Fibroblast of lung (primary cell): ENCODE measurements at regions not wholly inside any gene's neighbourhood (a gene's known extent, or its start where the extent isn't known, plus 50 kb on each side); places are given as distances from the start of the nearest gene placed in this dataset.

Experiments used
- EZH2 ChIP-seq: IDR thresholded peaks from 2 replicates; pipeline ENCODE4 v1.5.1; 2012; ENCODE audit warnings: low read length, control low read depth, mild to moderate bottlenecking; ENCODE audit errors: missing control alignments
- TF ChIP-seq, protein P1 (sequence below), 2 donors: IDR thresholded peaks in 1 of 2; conservative IDR thresholded peaks in 1 of 2; 1 replicate in 1 of 2; 2 replicates in 1 of 2; pipeline ENCODE4 v1.5.1; 2011 to 2012; ENCODE audit warnings: low read length in 2 of 2, control low read depth in 1 of 2, inconsistent platforms in 1 of 2, low read depth in 1 of 2, mild to moderate bottlenecking in 1 of 2

DNA sequence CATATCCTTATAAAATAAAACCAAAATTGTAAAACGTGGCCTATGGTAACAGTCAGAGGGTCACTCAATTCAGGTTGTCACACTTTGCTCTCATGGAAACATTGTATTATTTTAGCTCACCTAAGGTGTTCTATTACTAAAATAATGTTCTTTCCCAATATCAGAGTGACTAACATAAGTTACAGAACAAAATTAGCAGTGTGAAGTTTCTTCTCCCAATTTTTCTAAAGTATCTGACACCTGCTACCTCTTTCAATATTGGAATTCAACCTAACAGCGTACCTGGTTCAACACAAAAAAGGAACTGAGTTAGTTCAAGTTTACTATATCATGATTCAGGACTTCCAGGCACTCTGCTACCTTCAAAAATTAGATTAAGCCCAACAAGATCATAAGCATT, 190.4 kb downstream of the ZEB2 start:
- no peak for TF ChIP-seq EZH2
- TF ChIP-seq, protein P1, sequence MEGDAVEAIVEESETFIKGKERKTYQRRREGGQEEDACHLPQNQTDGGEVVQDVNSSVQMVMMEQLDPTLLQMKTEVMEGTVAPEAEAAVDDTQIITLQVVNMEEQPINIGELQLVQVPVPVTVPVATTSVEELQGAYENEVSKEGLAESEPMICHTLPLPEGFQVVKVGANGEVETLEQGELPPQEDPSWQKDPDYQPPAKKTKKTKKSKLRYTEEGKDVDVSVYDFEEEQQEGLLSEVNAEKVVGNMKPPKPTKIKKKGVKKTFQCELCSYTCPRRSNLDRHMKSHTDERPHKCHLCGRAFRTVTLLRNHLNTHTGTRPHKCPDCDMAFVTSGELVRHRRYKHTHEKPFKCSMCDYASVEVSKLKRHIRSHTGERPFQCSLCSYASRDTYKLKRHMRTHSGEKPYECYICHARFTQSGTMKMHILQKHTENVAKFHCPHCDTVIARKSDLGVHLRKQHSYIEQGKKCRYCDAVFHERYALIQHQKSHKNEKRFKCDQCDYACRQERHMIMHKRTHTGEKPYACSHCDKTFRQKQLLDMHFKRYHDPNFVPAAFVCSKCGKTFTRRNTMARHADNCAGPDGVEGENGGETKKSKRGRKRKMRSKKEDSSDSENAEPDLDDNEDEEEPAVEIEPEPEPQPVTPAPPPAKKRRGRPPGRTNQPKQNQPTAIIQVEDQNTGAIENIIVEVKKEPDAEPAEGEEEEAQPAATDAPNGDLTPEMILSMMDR (conservative IDR thresholded peaks at IDR 0.05 in 1 of 2, IDR thresholded peaks at IDR 0.05 in 1 of 2; ENCODE audit: low read depth in 1 of 2, low read length in 2 of 2) = no peak
